Stimulated activated CD4-positive, alpha-beta T cell treated with anti-CD3 and anti-CD28 coated beads, Interleukin-2, amount 100 ng/mL, for 24 hours (primary cell): ENCODE measurements at regions not wholly inside any gene's neighbourhood (a gene's known extent, or its start where the extent isn't known, plus 50 kb on each side); places are given as distances from the start of the nearest gene placed in this dataset.
"Not testable (repeated sequence)": the region's sequence is repeated elsewhere in the genome, so short reads cannot be mapped to it uniquely, and the experiment has no call there.

ENCODE experiments used
- DNase-seq, 2 donors: peaks; one replicate each; pipeline ENCODE4 v3.0.0-alpha.2; 2020

GRCh38 chr16:29255957-29256356 is 150.6 kb downstream of the NPIPB11 start:
- not testable (repeated sequence) for DNase-seq

- not testable (repeated sequence) for DNase-seq
These were observed 151.1 kb downstream of the NPIPB11 start for GRCh38 chr16:29255496-29255796.

- DNase-seq, result no peak
These were observed 151.6 kb downstream of the NPIPB11 start for GRCh38 chr16:29254676-29255495.

GRCh38 chr16:29253716-29254590 is 152.6 kb downstream of the NPIPB11 start:
- DNase-seq, result not testable (repeated sequence)

GRCh38 chr16:29253066-29253590 is 153.4 kb downstream of the NPIPB11 start:
- not testable (repeated sequence) for DNase-seq

GRCh38 chr16:29252311-29252710 is 154.2 kb downstream of the NPIPB11 start:
- not testable (repeated sequence) for DNase-seq

- DNase-seq, result not testable (repeated sequence)
These were observed 154.9 kb downstream of the NPIPB11 start for GRCh38 chr16:29251571-29252011.

- not testable (repeated sequence) for DNase-seq
These were observed 155.5 kb downstream of the NPIPB11 start for GRCh38 chr16:29250923-29251434.

- DNase-seq, result not testable (repeated sequence)
These were observed 156.0 kb downstream of the NPIPB11 start for GRCh38 chr16:29250469-29250868.

- not testable (repeated sequence) for DNase-seq
These were observed 157.6 kb downstream of the NPIPB11 start for GRCh38 chr16:29248940-29249318.

- DNase-seq, result not testable (repeated sequence)
These were observed 158.1 kb downstream of the NPIPB11 start for GRCh38 chr16:29248306-29248939.

- not testable (repeated sequence) for DNase-seq
These were observed 160.4 kb downstream of the NPIPB11 start for GRCh38 chr16:29246091-29246490.

- DNase-seq, result no peak
These were observed 168.5 kb downstream of the NPIPB11 start for GRCh38 chr16:29237971-29238370.

- not testable (repeated sequence) for DNase-seq
These were observed 169.0 kb downstream of the NPIPB11 start for GRCh38 chr16:29237495-29237894.

- not testable (repeated sequence) for DNase-seq
These were observed 169.5 kb downstream of the NPIPB11 start for GRCh38 chr16:29237023-29237422.

GRCh38 chr16:29235836-29236370 is 170.6 kb downstream of the NPIPB11 start:
- not testable (repeated sequence) for DNase-seq

- not testable (repeated sequence) for DNase-seq
These were observed 171.8 kb downstream of the NPIPB11 start for GRCh38 chr16:29234536-29235275.

- not testable (repeated sequence) for DNase-seq
These were observed 172.7 kb downstream of the NPIPB11 start for GRCh38 chr16:29233705-29234404.

- DNase-seq, result no peak
These were observed 173.5 kb downstream of the NPIPB11 start for GRCh38 chr16:29232811-29233704.

GRCh38 chr16:29232160-29232705 is 174.3 kb downstream of the NPIPB11 start:
- not testable (repeated sequence) for DNase-seq
